ENCODE measurements at regions not wholly inside any gene's neighbourhood (a gene's known extent, or its start where the extent isn't known, plus 50 kb on each side); places are given as distances from the start of the nearest gene placed in this dataset.

GRCh38 chr10:2145926-2146478 lies 408.7 kb upstream of the ADARB2 start (continued):
- TF ChIP-seq GRHL2 (CRISPR knock-in tag; IDR thresholded peaks at IDR 0.05; ENCODE audit: insufficient replicate concordance, severe bottlenecking) (no peak), SMAD4 (CRISPR knock-in tag; IDR thresholded peaks at IDR 0.05) (no peak)
- TF ChIP-seq, protein P1, sequence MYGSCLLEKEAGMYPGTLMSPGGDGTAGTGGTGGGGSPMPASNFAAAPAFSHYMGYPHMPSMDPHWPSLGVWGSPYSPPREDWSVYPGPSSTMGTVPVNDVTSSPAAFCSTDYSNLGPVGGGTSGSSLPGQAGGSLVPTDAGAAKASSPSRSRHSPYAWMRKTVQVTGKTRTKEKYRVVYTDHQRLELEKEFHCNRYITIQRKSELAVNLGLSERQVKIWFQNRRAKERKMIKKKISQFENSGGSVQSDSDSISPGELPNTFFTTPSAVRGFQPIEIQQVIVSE (CRISPR knock-in tag; IDR thresholded peaks at IDR 0.05; ENCODE audit: borderline replicate concordance): no peak

- ATAC-seq (0 out of 2 replicates have a peak, but pooled peaks have one; percentile 18), DNase-seq (ENCODE audit: low spot score) (no peak)
- ChIA-PET POLR2A (no interaction called here), CTCF (interaction anchor here (2.2 kb wide), 1 partner anchor 8 kb away, joined by 6 read pairs; no protein-coding TSS in a partner anchor)
- H3K27ac Mint-ChIP-seq: no peak overlapping the region
- H3K36me3 Mint-ChIP-seq: no peaks in the 10 kb centered on the region
- TF ChIP-seq, protein P2, sequence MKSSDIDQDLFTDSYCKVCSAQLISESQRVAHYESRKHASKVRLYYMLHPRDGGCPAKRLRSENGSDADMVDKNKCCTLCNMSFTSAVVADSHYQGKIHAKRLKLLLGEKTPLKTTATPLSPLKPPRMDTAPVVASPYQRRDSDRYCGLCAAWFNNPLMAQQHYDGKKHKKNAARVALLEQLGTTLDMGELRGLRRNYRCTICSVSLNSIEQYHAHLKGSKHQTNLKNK (CRISPR knock-in tag; IDR thresholded peaks at IDR 0.05): no peak
- TF ChIP-seq KAT7 (CRISPR knock-in tag; IDR thresholded peaks at IDR 0.05; ENCODE audit: borderline replicate concordance): no peak
- no peak for TF ChIP-seq GTF2I (CRISPR knock-in tag; conservative IDR thresholded peaks at IDR 0.05)
- no peak for TF ChIP-seq IRF1 (CRISPR knock-in tag; IDR thresholded peaks at IDR 0.05)
- TF ChIP-seq FOXJ3 (CRISPR knock-in tag; IDR thresholded peaks at IDR 0.05; ENCODE audit: borderline replicate concordance): no peak
- TF ChIP-seq, protein P3, sequence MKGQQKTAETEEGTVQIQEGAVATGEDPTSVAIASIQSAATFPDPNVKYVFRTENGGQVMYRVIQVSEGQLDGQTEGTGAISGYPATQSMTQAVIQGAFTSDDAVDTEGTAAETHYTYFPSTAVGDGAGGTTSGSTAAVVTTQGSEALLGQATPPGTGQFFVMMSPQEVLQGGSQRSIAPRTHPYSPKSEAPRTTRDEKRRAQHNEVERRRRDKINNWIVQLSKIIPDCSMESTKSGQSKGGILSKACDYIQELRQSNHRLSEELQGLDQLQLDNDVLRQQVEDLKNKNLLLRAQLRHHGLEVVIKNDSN (CRISPR knock-in tag; IDR thresholded peaks at IDR 0.05): no peak
- TF ChIP-seq ZBTB21 (CRISPR knock-in tag; IDR thresholded peaks at IDR 0.05; ENCODE audit: borderline replicate concordance): no peak
- TF ChIP-seq, protein P4, sequence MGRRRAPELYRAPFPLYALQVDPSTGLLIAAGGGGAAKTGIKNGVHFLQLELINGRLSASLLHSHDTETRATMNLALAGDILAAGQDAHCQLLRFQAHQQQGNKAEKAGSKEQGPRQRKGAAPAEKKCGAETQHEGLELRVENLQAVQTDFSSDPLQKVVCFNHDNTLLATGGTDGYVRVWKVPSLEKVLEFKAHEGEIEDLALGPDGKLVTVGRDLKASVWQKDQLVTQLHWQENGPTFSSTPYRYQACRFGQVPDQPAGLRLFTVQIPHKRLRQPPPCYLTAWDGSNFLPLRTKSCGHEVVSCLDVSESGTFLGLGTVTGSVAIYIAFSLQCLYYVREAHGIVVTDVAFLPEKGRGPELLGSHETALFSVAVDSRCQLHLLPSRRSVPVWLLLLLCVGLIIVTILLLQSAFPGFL (CRISPR knock-in tag; IDR thresholded peaks at IDR 0.05; ENCODE audit: borderline replicate concordance): no peak
- no peak for TF ChIP-seq NR3C1 (CRISPR knock-in tag; conservative IDR thresholded peaks at IDR 0.05; ENCODE audit: low read depth)
- TF ChIP-seq FOXK1 (CRISPR knock-in tag; IDR thresholded peaks at IDR 0.05): no peak
- TF ChIP-seq NFATC4 (CRISPR knock-in tag; IDR thresholded peaks at IDR 0.05): no peak
- TF ChIP-seq SMAD3 (CRISPR knock-in tag; IDR thresholded peaks at IDR 0.05; ENCODE audit: borderline replicate concordance): no peak
- TF ChIP-seq JAZF1 (CRISPR knock-in tag; IDR thresholded peaks at IDR 0.05): no peak
- no peak for TF ChIP-seq ELF4 (CRISPR knock-in tag; IDR thresholded peaks at IDR 0.05; ENCODE audit: low read depth)
- no peak for TF ChIP-seq CBFB (CRISPR knock-in tag; IDR thresholded peaks at IDR 0.05; ENCODE audit: low read depth)
- H3K27me3 Mint-ChIP-seq (ENCODE audit: low read depth): no peaks in the 10 kb centered on the region; the same call in 1 of the 2 replicates
- no peaks in the 10 kb centered on the region for H3K9me3 Mint-ChIP-seq
- peaks cover 30% of the 10 kb centered on the region for H3K4me1 Mint-ChIP-seq
- H3K4me3 Mint-ChIP-seq: no peak overlapping the region
Observed at GRCh38 chr10:2145491-2145890, 408.2 kb upstream of the ADARB2 start.

DNA sequence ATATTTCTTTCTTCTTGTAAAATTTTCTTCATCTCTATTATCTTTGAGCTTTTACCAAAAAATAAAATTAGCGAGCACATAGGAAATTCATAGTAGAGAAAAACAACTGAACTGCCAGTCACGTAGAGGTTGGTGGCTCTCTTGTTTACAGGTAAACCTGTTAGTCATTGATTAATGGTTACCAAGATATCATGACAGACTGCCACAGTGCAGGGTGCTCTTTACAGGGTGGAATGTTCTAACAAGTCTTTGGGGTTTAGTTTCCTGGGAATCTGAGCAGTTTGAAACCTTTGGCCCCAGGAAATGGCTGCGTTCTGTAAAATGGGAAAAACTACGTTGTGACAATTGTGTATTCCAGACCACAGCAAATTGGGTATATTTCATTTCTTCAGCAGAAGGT lies 407.3 kb upstream of the ADARB2 start:
- Mint-ChIP-seq H3K4me1 (peaks cover 31% of the 10 kb centered on the region), H3K9me3 (no peaks in the 10 kb centered on the region), H3K36me3 (no peaks in the 10 kb centered on the region), H3K27me3 (ENCODE audit: low read depth) (no peaks in the 10 kb centered on the region; the same call in 1 of the 2 replicates), H3K4me3 (no peak overlapping the region), H3K27ac (no peak overlapping the region)
- TF ChIP-seq IRF1 (CRISPR knock-in tag; IDR thresholded peaks at IDR 0.05) (no peak), ZNF416 (CRISPR knock-in tag; IDR thresholded peaks at IDR 0.05) (no peak), ZNF532 (CRISPR knock-in tag; IDR thresholded peaks at IDR 0.05; ENCODE audit: borderline replicate concordance) (no peak), NFE2L1 (CRISPR knock-in tag; IDR thresholded peaks at IDR 0.05) (no peak), FOXJ3 (CRISPR knock-in tag; IDR thresholded peaks at IDR 0.05; ENCODE audit: borderline replicate concordance) (no peak), ETV6 (CRISPR knock-in tag; IDR thresholded peaks at IDR 0.05) (no peak), ESRRA (CRISPR knock-in tag; IDR thresholded peaks at IDR 0.05; ENCODE audit: borderline replicate concordance) (no peak), SMAD3 (CRISPR knock-in tag; IDR thresholded peaks at IDR 0.05; ENCODE audit: borderline replicate concordance) (no peak)
- TF ChIP-seq, protein P4 (CRISPR knock-in tag; IDR thresholded peaks at IDR 0.05; ENCODE audit: borderline replicate concordance): no peak
- ChIA-PET POLR2A (no interaction called here), CTCF (no interaction called here)
- DNase-seq (ENCODE audit: low spot score): no peak
- ATAC-seq: no peak
